ENCODE measurements at regions not wholly inside any gene's neighbourhood (a gene's known extent, or its start where the extent isn't known, plus 50 kb on each side); places are given as distances from the start of the nearest gene placed in this dataset.

- Histone ChIP-seq H3K4me2 (no peak overlapping the region), H3K4me1 (no peaks in the 10 kb centered on the region), H3K27ac (no peak overlapping the region), H3K4me3 (no peak overlapping the region), H3K9me3 (peaks cover 4% of the 10 kb centered on the region; the same call in 2 of the 3 replicates)
- TF ChIP-seq RNF2 (IDR thresholded peaks at IDR 0.05; ENCODE audit: borderline replicate concordance, low read depth): no peak
- TF ChIP-seq HOXB13 (CRISPR knock-in tag; IDR thresholded peaks at IDR 0.05; ENCODE audit: low read depth): no peak
- no peak for TF ChIP-seq CHD4 (IDR thresholded peaks at IDR 0.05; ENCODE audit: borderline replicate concordance)
- TF ChIP-seq ELK1 (IDR thresholded peaks at IDR 0.05; ENCODE audit: low read depth, low read length): no peak
- no peak for TF ChIP-seq POLR2AphosphoS2 (conservative IDR thresholded peaks at IDR 0.05; ENCODE audit: low read length)
- no peak for TF ChIP-seq FOSL2 (IDR thresholded peaks at IDR 0.05)
- no peak for TF ChIP-seq FOSL2 (CRISPR knock-in tag; IDR thresholded peaks at IDR 0.05)
- TF ChIP-seq HOXB5 (CRISPR knock-in tag; IDR thresholded peaks at IDR 0.05): no peak
- TF ChIP-seq CEBPB (IDR thresholded peaks at IDR 0.05): no peak
- no peak for TF ChIP-seq NPAS2 (CRISPR knock-in tag; IDR thresholded peaks at IDR 0.05; ENCODE audit: borderline replicate concordance)
- TF ChIP-seq TFCP2L1 (CRISPR knock-in tag; IDR thresholded peaks at IDR 0.05): no peak
- no peak for TF ChIP-seq FOXS1 (CRISPR knock-in tag; IDR thresholded peaks at IDR 0.05)
- no peak for TF ChIP-seq HDAC2 (IDR thresholded peaks at IDR 0.05)
- TF ChIP-seq RARB (CRISPR knock-in tag; IDR thresholded peaks at IDR 0.05): no peak
- no peak for TF ChIP-seq EHF (CRISPR knock-in tag; IDR thresholded peaks at IDR 0.05)
- no peak for TF ChIP-seq SMC3 (IDR thresholded peaks at IDR 0.05)
- POLR2A ChIA-PET: no interaction called here
- CTCF ChIA-PET: no interaction called here
- FAIRE-seq (no peak), DNase-seq (ENCODE audit: low read depth in 1 of 2, low spot score in 1 of 2) (no peak), ATAC-seq (no peak)
Observed at GRCh38 chr2:5119046-5119445, 573.1 kb upstream of the SOX11 start.

- Histone ChIP-seq H3K4me3 (no peak overlapping the region), H3K4me2 (no peak overlapping the region), H3K4me1 (no peaks in the 10 kb centered on the region), H3K27ac (no peak overlapping the region), H3K9me3 (peaks cover 3% of the 10 kb centered on the region; the same call in 1 of the 3 replicates)
- FAIRE-seq (no peak), DNase-seq (ENCODE audit: low read depth in 1 of 2, low spot score in 1 of 2) (no peak), ATAC-seq (no peak)
- TF ChIP-seq ZNF302 (CRISPR knock-in tag; IDR thresholded peaks at IDR 0.05): no peak
- no peak for TF ChIP-seq MAFK (IDR thresholded peaks at IDR 0.05; ENCODE audit: partially characterized antibody)
- TF ChIP-seq MYC (IDR thresholded peaks at IDR 0.05; ENCODE audit: borderline replicate concordance, low read length): no peak
- no peak for TF ChIP-seq EHF (CRISPR knock-in tag; IDR thresholded peaks at IDR 0.05)
- TF ChIP-seq FOSB (CRISPR knock-in tag; IDR thresholded peaks at IDR 0.05): no peak
- TF ChIP-seq JUN (IDR thresholded peaks at IDR 0.05): no peak
- no peak for TF ChIP-seq HOXA7 (CRISPR knock-in tag; IDR thresholded peaks at IDR 0.05)
- no peak for TF ChIP-seq MAX (IDR thresholded peaks at IDR 0.05)
- no peak for TF ChIP-seq EP300 (IDR thresholded peaks at IDR 0.05)
- no peak for TF ChIP-seq NR3C1 (IDR thresholded peaks at IDR 0.05)
- no peak for TF ChIP-seq HOXB5 (CRISPR knock-in tag; IDR thresholded peaks at IDR 0.05)
- TF ChIP-seq TFCP2L1 (CRISPR knock-in tag; IDR thresholded peaks at IDR 0.05): no peak
- ChIA-PET CTCF (no interaction called here), POLR2A (no interaction called here)
- WGBS (ENCODE audit: missing lambda C conversion rate): 9% methylated on average over 12 of the region's 12 CpGs
Observed at GRCh38 chr2:5121121-5121520, 571.1 kb upstream of the SOX11 start.

GRCh38 chr2:5121642-5122041, 570.5 kb upstream of the SOX11 start:
- CTCF ChIA-PET: no interaction called here
- no peak for DNase-seq (ENCODE audit: low read depth in 1 of 2, low spot score in 1 of 2)
- peak in 1 of 2 experiments; percentile 67; a peak in 3 of 6 replicates for ATAC-seq

More at GRCh38 chr2:5121642-5122041, 570.5 kb upstream of the SOX11 start:
- no peak overlapping the region for H3K4me3 ChIP-seq
- no peak for FAIRE-seq
- POLR2A ChIA-PET: no interaction called here
- H3K27ac ChIP-seq: no peak overlapping the region
- H3K9me3 ChIP-seq: peaks cover 3% of the 10 kb centered on the region; the same call in 1 of the 3 replicates
- WGBS (ENCODE audit: missing lambda C conversion rate): 3% methylated on average over 4 of the region's 4 CpGs
- TF ChIP-seq KDM5A (IDR thresholded peaks at IDR 0.05) (no peak), RARB (CRISPR knock-in tag; IDR thresholded peaks at IDR 0.05) (no peak), MAX (IDR thresholded peaks at IDR 0.05) (no peak), SMC3 (IDR thresholded peaks at IDR 0.05) (no peak), MYC (IDR thresholded peaks at IDR 0.05; ENCODE audit: borderline replicate concordance, low read length) (no peak), POLR2A (IDR thresholded peaks at IDR 0.05; ENCODE audit: low read length) (no peak), HOXB13 (CRISPR knock-in tag; IDR thresholded peaks at IDR 0.05; ENCODE audit: low read depth) (no peak), BHLHE40 (IDR thresholded peaks at IDR 0.05; ENCODE audit: low read depth, low read length) (no peak), HOXA7 (CRISPR knock-in tag; IDR thresholded peaks at IDR 0.05) (no peak), FOSL2 (IDR thresholded peaks at IDR 0.05) (no peak), FOSL2 (CRISPR knock-in tag; IDR thresholded peaks at IDR 0.05) (no peak), PBX3 (IDR thresholded peaks at IDR 0.05) (no peak), RFX5 (IDR thresholded peaks at IDR 0.05) (no peak), ZC3H11A (IDR thresholded peaks at IDR 0.05) (no peak), NPAS2 (CRISPR knock-in tag; IDR thresholded peaks at IDR 0.05; ENCODE audit: borderline replicate concordance) (no peak), EHMT2 (IDR thresholded peaks at IDR 0.05; ENCODE audit: low read depth) (no peak), JUNB (IDR thresholded peaks at IDR 0.05) (no peak), SREBF2 (IDR thresholded peaks at IDR 0.05) (no peak), POLR2AphosphoS2 (conservative IDR thresholded peaks at IDR 0.05; ENCODE audit: low read length) (no peak)
- no peak overlapping the region for H3K4me2 ChIP-seq
- no peaks in the 10 kb centered on the region for H3K4me1 ChIP-seq
